Tibial artery (tissue), 4 donors: ENCODE measurements at regions not wholly inside any gene's neighbourhood (a gene's known extent, or its start where the extent isn't known, plus 50 kb on each side); places are given as distances from the start of the nearest gene placed in this dataset.

Experiments
- DNase-seq, 2 donors: peaks; one replicate each; pipeline ENCODE4 v3.0.0-alpha.2; 2019
- H3K27ac ChIP-seq, 2 donors: fragments of 200-600 bp; sonication (generic) in 1 of 2; 1 replicate in 1 of 2; 2 replicates in 1 of 2; pipeline ENCODE4 v1.5.1; 2018 to 2019; ENCODE audit warnings: mild to moderate bottlenecking in 1 of 2
- H3K27me3 ChIP-seq, 2 donors: fragments of 200-600 bp; sonication (generic) in 1 of 2; one replicate each; pipeline versions ENCODE4 v1.5.1 to v1.6.0; 2016 to 2019
- H3K36me3 ChIP-seq, 3 donors: fragments of 200-600 bp; sonication (generic) in 2 of 3; one replicate each; pipeline ENCODE4 v1.5.1; 2016 to 2019; ENCODE audit warnings: mild to moderate bottlenecking in 2 of 3
- H3K4me1 ChIP-seq, 4 donors: fragments of 200-600 bp; sonication (generic) in 2 of 4; 1 replicate in 3 of 4; 2 replicates in 1 of 4; pipeline ENCODE4 v1.5.1; 2016 to 2019
- H3K4me3 ChIP-seq, 2 donors: fragments of 200-600 bp; sonication (generic) in 1 of 2; 1 replicate in 1 of 2; 2 replicates in 1 of 2; pipeline ENCODE4 v1.5.1; 2018 to 2019; ENCODE audit warnings: mild to moderate bottlenecking in 2 of 2
- H3K9me3 ChIP-seq, 3 donors: fragments of 200-600 bp; sonication (generic) in 1 of 3; one replicate each; pipeline ENCODE4 v1.5.1; 2016 to 2019
- CTCF ChIP-seq, 2 experiments: fragments of 200-600 bp in 1 of 2; fragments of 450-650 bp in 1 of 2; IDR thresholded peaks; one replicate each; pipeline ENCODE4 v1.5.1; 2017 to 2019; ENCODE audit warnings: antibody characterized with exemption in 2 of 2, mild to moderate bottlenecking in 1 of 2, moderate library complexity in 1 of 2
- intact Hi-C: fragments of 100-400 bp; cut with DNase I; formaldehyde crosslinking; loops from one replicate; pipeline ENCODE4 v1.15.0; 2023; ENCODE audit warnings: low total_unique reads

- Histone ChIP-seq H3K9me3 (no peaks in the 10 kb centered on the region), H3K4me1 (peaks cover 0 to 3% (median 0%) of the 10 kb centered on the region in 4 donors), H3K27ac (no peak overlapping the region), H3K4me3 (no peak overlapping the region), H3K36me3 (no peaks in the 10 kb centered on the region), H3K27me3 (no peaks in the 10 kb centered on the region)
- TF ChIP-seq CTCF (IDR thresholded peaks at IDR 0.05) = no peak
- no peak for DNase-seq
- intact Hi-C loops = no loop called here
These were observed 426.3 kb upstream of the CHRM3 start for GRCh38 chr1:238960071-238960470.

GRCh38 chr1:238955934-238956333 is 430.4 kb upstream of the CHRM3 start:
- no peaks in the 10 kb centered on the region for H3K27me3 ChIP-seq
- no peak for TF ChIP-seq CTCF (IDR thresholded peaks at IDR 0.05)
- no peaks in the 10 kb centered on the region for H3K36me3 ChIP-seq
- intact Hi-C loops = no loop called here
- peaks cover 0 to 3% (median 0%) of the 10 kb centered on the region in 4 donors for H3K4me1 ChIP-seq
- no peak overlapping the region for H3K27ac ChIP-seq
- H3K4me3 ChIP-seq = no peak overlapping the region
- no peaks in the 10 kb centered on the region for H3K9me3 ChIP-seq
- DNase-seq = no peak

GRCh38 chr1:238954865-238955264 is 431.5 kb upstream of the CHRM3 start:
- H3K27ac ChIP-seq = no peak overlapping the region
- DNase-seq = no peak
- H3K27me3 ChIP-seq = no peaks in the 10 kb centered on the region
- H3K36me3 ChIP-seq = no peaks in the 10 kb centered on the region
- H3K4me1 ChIP-seq = no peaks in the 10 kb centered on the region
- TF ChIP-seq CTCF (IDR thresholded peaks at IDR 0.05) = no peak
- intact Hi-C loops = no loop called here
- no peaks in the 10 kb centered on the region for H3K9me3 ChIP-seq
- no peak overlapping the region for H3K4me3 ChIP-seq

- DNase-seq = no peak
- intact Hi-C loops = no loop called here
- Histone ChIP-seq H3K4me3 (no peak overlapping the region), H3K27ac (no peak overlapping the region), H3K36me3 (no peaks in the 10 kb centered on the region), H3K27me3 (no peaks in the 10 kb centered on the region), H3K4me1 (no peaks in the 10 kb centered on the region), H3K9me3 (no peaks in the 10 kb centered on the region)
- no peak for TF ChIP-seq CTCF (IDR thresholded peaks at IDR 0.05)
These were observed 432.8 kb upstream of the CHRM3 start for GRCh38 chr1:238953448-238954010.

- no peak overlapping the region for H3K4me3 ChIP-seq
- no peaks in the 10 kb centered on the region for H3K9me3 ChIP-seq
- no peaks in the 10 kb centered on the region for H3K4me1 ChIP-seq
- no peaks in the 10 kb centered on the region for H3K36me3 ChIP-seq
- H3K27ac ChIP-seq = no peak overlapping the region
- DNase-seq = no peak
- H3K27me3 ChIP-seq = no peaks in the 10 kb centered on the region
- intact Hi-C loops = no loop called here
- TF ChIP-seq CTCF (IDR thresholded peaks at IDR 0.05) = peak in 1 of 2 experiments; percentile 27
These were observed 434.6 kb upstream of the CHRM3 start for GRCh38 chr1:238951809-238952208.

GRCh38 chr1:238950784-238951183 is 435.6 kb upstream of the CHRM3 start:
- TF ChIP-seq CTCF (IDR thresholded peaks at IDR 0.05) = no peak
- Histone ChIP-seq H3K36me3 (no peaks in the 10 kb centered on the region), H3K27me3 (no peaks in the 10 kb centered on the region), H3K4me3 (no peak overlapping the region), H3K4me1 (no peaks in the 10 kb centered on the region), H3K27ac (no peak overlapping the region), H3K9me3 (no peaks in the 10 kb centered on the region)
- DNase-seq = no peak
- intact Hi-C loops = no loop called here
